ENCODE measurements at regions not wholly inside any gene's neighbourhood (a gene's known extent, or its start where the extent isn't known, plus 50 kb on each side); places are given as distances from the start of the nearest gene placed in this dataset.
"Not testable (repeated sequence)": the region's sequence is repeated elsewhere in the genome, so short reads cannot be mapped to it uniquely, and the experiment has no call there.

DNA sequence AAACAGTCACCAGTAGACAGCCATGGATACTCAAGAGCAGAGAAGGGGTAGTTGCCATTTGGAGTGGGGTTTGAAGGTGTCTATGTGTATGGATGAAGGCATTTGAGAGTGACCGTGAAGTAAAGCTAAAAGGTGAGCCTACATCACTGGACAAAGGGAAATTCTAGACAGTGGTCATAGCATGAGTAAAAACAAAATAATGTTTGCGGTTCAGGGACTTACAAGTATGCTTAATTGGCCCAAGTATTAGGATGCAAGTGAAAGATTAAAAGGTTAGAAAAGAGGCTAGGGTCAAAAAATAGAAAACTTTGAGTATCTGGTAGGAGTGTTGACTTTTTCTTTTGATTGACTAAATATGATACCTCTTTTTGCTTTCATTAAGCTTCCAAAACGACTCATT lies 238.1 kb upstream of the SLC8A1 start:
- DNase-seq (ENCODE audit: low spot score): no peak

DNA sequence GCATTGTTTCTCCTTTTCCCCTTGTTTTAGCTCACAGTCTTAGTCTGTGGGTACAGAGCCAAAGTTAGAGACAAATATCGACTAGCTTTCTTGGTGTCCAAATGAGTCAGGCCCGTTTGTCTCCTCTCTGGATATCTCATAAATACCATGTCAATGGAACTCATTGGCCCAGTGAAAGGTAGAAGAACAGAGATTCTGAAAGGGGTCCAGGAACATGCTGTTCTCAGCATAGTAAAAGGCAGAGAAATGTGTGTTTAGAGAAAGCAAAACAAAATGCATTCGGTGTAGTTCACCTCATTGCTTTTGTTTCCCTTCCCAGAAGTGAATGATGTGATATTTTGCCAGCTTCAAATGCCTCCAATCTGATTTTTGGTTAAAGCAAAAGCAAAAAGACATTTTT lies 238.6 kb upstream of the SLC8A1 start:
- no peak for DNase-seq (ENCODE audit: low spot score)

DNA sequence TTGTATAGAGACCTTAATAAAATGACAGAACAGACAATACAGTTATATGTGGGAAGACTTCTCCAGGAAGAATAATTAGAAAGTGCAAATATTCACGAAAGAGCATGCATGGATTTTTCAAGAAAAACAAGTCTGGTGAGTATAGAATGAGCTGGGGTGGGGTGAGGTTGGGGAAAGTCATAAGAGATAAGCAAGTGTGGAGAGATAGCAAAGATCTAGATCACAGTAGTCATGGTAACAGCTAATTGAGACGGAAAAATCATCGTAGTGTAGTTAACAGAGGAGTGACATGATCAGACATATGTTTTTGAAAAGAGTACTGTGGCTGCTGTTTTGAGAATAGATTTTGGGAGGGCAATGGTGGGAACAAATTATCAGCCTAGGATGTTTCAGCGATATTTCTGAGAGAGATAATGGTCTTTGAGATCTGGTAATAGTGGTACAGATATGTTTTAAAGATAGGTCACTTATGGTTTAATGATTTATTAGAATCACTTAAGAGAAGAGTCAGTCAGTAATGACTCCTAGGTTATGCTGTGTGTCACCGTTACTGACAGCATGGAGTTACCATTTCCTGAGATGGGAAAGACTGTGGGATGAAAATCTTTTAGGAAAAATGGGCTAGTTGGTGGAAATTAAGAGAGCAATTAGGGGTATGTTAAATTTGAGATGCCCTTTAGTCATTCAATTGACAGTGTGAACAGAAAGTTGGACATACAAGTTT lies 248.5 kb upstream of the SLC8A1 start:
- no peak for DNase-seq (ENCODE audit: low spot score)

DNA sequence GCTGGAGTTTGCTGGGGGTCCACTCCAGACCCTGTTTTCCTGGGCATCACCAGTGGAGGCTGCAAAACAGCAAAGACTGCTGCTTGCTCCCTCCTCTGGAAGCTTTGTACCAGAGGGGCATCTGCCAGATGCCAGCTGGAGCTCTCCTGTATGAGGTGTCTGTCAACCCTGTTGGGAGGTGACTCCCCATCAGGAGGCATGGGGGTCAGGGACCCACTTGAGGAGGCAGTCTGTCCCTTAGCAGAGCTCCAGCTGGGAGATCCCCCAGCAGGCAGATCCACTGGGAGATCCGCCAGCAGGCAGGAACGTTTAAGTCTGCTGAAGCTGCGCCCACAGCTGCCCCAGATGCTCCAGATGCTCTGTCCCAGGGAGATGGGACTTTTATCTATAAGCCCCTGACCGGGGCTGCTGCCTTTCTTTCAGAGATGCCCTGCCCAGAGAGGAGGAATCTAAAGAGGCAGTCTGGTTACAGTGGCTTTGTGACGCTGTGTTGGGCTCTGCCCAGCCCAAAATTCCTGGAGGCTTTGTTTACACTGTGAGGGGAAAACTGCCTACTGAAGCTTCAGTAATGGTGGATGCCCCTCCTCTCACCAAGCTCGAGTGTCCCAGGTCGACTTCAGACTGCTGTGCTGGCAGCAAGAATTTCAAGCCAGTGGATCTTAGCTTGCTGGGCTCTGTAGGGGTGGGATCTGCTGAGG lies 260.5 kb upstream of the SLC8A1 start:
- not testable (repeated sequence) for DNase-seq (ENCODE audit: low spot score)

DNA sequence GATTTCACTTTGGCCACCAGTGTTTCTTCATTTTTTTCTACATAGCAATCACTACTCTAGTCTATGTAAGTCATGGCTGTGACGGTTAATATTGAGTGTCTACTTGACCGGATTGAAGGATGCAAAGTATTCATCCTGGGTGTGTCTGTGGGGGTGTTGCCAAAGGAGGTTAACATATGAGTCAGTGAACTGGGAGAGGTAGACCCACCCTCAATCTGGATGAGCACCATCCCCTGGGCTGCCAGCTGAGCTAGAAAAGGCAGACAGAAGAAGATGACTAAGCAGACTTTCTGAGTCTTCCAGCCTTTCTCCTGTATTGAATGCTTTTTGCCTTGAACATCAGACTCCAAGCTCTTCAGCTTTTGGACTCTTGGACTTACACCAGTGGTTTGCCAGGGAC lies 265.0 kb upstream of the SLC8A1 start:
- no peak for DNase-seq (ENCODE audit: low spot score)

DNA sequence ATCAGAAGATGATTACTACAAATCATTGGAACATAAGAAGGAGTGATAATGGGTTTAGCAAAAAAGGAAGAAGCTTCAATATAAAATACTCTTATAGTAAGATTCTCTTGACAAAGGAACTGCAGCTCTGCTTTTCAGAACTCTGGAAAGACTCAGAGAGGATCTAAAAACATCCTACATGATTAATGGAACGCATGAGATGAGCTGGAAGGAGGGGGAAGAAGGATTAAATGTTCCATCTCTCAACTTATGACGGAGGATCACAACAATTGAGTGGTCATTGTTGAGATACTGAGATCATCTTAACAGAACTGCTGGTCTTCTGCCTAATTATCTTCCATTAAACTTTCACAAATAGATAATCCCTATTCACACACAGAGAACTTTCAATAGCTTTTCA lies 267.5 kb upstream of the SLC8A1 start:
- DNase-seq (ENCODE audit: low spot score): no peak

DNA sequence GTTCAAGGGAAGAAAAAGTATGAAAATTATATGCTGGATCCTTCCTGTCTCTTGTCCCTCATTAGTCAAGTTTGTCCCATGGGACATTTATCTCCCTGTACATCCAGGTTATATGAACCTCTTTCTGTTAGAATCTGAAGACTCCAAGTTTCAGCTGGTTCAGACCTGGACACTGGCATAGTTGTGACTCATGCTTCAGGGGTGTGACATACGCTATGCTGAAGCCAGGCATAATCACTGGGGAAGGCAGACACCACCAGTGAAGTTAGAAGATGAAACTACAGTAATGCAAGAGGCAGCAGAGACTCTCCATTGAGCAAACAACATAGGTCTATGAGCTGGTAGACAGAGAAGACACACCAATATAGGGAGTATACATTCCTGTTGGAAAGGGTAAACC lies 269.7 kb upstream of the SLC8A1 start:
- DNase-seq (ENCODE audit: low spot score): no peak

DNA sequence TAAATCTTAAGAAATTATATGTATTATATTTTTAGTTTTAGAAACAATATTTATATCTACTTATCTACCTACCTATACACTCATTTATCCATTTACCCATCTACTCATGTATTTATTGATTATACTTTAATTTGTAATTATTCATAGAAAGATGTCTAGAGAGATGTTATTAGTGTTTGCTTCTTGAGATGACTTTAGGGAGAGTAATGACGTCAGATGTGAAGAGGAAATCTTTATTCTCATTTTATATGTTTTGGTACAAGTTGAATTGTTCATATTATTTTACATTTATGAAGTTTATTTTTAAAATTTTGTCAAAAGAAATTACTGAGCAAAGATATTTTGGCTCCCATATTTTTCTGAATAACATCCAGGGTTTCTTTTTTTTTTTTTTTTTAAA lies 271.3 kb upstream of the SLC8A1 start:
- DNase-seq (ENCODE audit: low spot score): no peak

DNA sequence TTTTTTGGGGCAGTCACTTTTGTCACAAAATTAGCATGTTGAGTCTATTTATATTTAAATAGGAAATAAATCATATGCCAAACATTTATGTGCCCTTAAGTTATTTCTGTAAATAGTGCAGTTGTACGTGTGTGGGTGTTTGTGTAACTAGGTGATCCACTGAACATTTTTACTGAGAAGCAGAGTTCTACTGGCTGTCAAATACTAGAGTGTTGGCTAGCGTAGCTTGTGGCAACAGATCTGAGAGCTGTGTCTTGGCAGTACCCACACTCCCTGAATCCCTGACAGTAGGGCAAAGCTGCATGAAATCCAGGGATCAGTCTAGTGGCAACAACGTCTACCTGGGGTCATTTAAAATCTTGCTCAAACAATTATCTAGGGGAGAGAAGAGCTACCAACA lies 273.1 kb upstream of the SLC8A1 start:
- DNase-seq (ENCODE audit: low spot score): no peak

DNA sequence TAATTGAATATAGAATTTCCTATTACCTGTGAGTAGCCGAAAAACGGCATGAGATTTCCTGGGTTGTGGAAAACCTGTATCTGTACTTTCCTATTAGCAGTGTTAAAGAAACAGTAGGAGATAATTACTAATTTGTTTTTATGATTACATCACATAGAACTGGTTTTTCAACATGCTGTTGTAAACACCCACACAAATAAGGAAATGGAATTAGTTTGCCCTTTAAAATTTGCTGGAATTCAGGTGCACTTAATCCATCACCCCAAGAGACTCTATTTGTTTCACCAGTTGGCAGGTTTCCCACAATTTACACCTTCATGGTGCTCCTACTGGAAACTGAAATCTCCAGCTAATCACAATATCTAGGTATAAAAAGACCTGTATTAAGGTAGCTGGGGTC lies 274.1 kb upstream of the SLC8A1 start:
- DNase-seq (ENCODE audit: low spot score): no peak

DNA sequence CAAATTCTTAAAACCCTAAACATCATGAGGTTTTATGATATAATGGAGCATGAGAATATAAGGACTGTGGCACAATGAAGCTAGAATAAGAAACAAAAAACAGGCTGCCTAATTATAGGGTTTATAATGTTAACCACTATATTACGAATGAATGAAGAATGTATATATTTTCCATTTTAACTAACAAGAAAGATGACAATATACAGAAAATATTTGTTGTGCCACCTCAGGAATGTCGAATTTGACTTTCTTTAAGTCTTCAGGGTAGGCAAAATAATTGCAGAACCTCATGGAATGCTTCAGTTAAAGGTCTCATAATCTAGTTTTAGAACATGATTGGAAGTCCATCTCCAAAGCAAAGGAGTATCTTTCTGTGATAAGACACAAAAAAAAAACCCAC lies 282.9 kb upstream of the SLC8A1 start:
- no peak for DNase-seq (ENCODE audit: low spot score)

DNA sequence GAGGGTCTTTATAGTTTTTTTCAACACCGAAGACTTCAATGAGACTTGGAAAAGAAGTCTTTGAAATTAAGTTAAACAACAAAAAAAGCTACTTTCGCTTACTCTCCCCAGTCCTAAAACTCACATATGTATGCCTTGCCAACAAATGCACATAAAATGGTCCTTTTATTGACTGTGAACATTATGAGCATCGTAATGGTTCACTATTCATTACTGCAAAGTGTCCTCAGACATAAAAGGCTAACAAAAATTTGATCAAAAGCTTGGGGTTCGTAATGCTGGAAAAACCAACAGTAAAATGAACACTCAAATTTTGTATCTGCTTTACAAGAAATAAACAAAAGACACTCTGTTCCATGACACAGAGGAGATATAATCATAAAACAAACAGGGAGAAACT lies 285.3 kb upstream of the SLC8A1 start:
- no peak for DNase-seq (ENCODE audit: low spot score)

DNA sequence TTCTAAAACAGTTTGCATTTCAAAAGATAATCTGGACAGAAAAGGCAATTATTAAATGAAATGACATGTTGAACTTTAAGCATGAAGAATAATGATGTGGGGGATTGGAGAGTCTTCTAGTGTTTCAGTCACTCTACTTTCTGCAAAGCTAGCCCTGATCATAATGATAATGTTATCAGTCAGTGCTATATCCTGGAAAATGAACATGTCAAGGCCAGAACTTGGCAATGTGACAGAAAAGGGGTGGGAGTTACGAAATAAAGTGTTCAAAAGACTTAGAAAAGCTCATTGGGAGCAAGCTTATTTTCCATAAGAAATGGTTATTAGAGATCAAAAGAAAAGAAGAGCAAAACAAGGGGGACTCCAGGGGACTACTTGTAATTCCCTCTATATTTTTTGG lies 288.5 kb upstream of the SLC8A1 start:
- DNase-seq (ENCODE audit: low spot score): no peak

DNA sequence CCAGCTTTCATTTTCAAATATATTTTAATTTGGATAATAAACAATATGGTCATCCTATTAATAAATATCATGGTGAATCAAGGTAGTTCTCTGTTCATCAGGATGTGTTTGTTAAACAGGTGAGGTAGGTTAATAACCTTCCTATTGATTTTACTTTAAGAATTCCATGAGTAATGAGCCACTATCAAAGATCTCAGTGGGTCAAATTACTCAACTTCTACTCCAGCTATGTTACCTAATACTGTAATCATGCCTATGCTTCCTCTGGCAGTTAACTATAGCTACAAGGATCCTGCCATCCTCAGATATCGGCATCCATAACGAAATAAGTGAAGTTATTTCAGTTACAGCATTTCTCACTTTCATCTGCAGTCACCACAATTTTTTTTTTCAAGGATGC lies 289.6 kb upstream of the SLC8A1 start:
- no peak for DNase-seq (ENCODE audit: low spot score)

DNA sequence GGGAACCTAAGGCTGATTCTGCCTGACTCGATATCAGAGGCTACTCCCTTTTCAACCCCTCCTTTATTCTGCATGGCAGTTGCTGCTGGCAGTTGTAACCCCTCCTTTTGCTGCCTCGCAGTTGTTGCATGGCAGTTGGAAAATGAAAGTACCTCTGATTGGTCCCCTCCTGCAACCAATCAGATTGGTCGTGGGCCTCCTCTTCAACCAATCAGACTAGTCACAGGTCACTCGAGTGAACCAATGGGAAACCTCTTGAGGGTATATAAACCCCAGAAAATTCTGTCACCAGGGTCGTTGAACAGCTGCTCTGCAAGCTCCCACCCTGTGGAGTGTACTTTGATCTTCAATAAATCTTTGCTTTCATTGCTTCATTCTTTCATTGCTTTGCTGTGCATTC lies 294.3 kb upstream of the SLC8A1 start:
- DNase-seq (ENCODE audit: low spot score): no peak

DNA sequence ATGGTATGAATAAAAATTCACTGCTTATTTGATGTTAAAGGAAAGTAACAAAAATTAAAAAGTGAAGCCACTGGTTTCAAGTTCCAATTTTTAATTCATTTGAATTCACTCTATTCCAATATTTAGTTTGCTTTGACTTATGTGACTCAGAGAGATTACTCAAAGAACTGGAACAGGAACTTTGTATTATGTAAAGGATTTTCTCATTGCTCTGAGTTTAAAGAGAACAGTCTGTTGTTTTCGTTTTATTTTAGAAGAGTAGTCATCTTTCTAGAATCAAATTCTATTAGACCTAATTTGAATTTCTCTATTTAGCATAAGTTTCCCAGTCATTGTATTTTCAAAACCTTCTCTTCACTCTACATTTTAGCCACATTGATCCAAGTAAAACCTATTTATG lies 300.1 kb upstream of the SLC8A1 start:
- DNase-seq (ENCODE audit: low spot score): no peak

DNA sequence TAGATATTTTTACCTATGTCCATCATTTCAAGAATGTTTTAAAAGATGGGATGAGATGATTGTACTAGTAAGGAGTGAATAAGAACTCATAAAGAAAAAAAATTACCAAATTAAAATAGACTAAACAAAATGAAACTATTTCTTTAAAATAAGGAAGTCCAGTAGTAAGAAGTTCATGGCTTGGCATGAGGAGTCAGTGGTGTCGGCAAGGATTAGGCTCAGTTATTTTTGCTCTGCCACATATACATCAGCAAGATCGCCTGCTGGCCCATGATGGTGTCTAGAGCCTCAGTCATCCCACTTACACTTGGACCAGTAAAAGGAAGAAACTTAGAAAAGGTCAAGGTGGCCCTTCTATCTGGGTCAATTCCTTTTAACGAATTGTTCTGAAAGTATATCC lies 300.9 kb upstream of the SLC8A1 start:
- no peak for DNase-seq (ENCODE audit: low spot score)

DNA sequence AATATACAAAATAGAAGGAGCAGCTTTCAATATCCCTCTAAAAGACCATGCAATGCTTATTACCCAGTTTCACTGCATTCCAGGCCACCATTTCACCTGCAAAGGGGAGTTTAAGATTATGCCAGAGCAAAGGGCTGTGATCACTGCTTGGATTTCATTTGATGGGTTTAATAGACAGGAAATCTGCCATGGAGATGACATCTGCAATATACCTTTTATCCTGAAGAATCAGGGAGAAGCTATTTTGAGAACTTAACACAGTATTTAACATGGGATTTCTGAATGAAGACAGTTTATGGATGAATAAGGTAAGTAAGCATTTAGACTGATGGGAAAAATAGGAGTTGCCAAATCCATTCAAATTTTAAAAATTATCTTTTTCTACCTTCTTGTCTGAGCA lies 303.0 kb upstream of the SLC8A1 start:
- DNase-seq (ENCODE audit: low spot score): no peak

DNA sequence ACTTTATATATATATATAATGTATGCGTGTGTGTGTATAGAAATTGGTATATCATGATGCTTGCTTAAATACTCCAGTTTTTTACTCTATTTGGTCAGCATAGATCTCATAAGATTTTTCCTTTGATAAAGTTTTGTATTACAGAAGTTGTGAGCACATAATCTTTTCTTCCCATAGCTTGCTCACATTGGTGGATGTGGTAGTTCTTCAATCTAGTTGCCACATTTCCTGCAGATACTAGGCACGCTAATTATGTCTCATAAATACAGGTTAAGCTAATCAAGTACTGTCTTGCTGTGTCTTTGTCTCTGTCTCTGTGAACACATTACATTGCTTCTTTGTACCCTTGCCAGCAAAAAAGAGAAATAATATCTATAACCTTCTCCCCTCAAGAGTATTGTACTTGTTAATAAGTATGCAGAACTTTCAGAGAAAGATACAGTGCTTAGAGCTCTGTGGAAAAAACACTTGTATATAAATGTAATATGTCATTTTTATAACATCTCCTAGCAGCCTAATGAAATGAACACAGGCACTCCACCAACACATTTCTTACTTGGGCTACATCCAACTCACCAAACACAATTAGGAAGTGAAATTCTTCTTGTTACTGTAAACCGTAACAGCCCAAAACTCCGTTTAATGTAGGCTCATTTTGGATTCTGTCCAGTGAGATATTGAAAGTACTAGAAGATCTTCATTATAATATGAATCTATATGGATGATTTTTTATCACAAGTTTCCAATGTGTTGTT lies 306.7 kb upstream of the SLC8A1 start:
- DNase-seq (ENCODE audit: low spot score): no peak

DNA sequence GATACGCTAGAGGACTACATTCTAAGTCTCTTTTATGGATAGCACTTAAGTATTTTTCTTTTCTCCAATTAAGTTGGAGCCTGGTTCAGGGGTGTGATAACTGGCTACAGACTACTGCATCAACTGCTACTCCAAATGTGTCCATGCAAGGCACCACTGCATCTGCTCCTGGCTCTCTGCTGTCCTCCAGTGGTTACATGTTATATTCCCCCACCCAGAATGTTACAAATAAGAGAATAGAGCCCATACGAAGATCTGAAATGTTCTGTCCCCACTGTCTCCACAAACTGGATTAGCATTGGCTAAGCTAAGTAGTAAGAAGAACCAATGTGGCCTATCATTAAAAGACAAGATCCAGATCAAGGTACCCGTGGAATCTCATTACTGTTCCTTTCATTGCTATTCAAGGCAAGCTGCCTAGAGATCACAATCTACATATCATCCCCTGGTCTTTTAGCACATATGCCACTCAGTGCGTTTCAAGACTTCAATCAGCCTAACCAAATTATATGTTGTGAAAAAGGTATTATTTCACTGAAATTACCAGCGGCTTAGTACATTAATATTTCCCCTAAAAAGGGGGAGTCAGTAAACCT lies 308.3 kb upstream of the SLC8A1 start:
- DNase-seq (ENCODE audit: low spot score): no peak

DNA sequence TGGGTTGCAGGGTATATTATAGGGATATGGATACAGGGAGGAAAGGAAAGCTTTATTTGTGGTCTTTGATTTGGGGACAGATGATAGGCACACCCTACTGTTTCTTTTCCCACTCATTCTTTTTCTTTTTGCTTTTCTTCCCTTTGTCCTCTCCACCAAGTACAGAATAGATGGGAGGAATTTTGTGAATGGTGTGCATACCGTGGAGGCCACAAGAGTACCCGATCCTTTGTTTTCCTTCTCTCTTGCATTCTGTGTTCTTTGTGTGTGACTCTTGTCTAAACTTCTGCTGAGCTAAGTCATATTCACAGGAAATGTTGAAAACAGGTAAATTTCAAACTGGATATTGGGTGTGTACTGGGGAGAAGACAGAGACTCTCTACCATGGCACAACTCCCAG lies 321.4 kb upstream of the SLC8A1 start:
- no peak for DNase-seq (ENCODE audit: low spot score)

DNA sequence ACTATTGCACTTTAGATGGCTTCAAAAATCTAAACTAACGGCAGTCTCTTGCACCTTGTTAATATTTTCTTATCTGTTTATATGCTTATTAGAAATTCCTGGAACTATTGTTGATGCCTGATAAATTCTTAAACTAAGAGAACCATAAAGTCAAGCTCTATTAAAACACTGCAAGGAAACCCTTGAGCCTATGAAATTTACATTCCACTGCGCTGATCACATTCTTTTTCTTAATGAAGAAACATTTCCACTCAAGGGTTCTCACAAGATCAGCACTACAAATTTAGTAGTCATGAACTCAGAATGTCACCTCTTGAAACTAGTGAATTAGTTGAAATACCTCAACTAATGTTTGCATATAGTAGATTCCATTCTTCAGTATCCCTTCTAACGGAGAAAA lies 331.8 kb upstream of the SLC8A1 start:
- no peak for DNase-seq (ENCODE audit: low spot score)

Data from mesenteric fat pad (tissue), 1 donor.